NT2/D1 (cell line): ENCODE measurements at regions not wholly inside any gene's neighbourhood (a gene's known extent, or its start where the extent isn't known, plus 50 kb on each side); places are given as distances from the start of the nearest gene placed in this dataset.

Experiments used
- SUZ12 ChIP-seq: IDR thresholded peaks from 2 replicates; pipeline ENCODE4 v1.6.1; 2011; ENCODE audit not compliant: insufficient read length, insufficient read depth; ENCODE audit errors: extremely low read depth
- YY1 ChIP-seq: IDR thresholded peaks from 2 replicates; pipeline ENCODE4 v1.6.1; 2011; ENCODE audit not compliant: insufficient read length, insufficient read depth

DNA sequence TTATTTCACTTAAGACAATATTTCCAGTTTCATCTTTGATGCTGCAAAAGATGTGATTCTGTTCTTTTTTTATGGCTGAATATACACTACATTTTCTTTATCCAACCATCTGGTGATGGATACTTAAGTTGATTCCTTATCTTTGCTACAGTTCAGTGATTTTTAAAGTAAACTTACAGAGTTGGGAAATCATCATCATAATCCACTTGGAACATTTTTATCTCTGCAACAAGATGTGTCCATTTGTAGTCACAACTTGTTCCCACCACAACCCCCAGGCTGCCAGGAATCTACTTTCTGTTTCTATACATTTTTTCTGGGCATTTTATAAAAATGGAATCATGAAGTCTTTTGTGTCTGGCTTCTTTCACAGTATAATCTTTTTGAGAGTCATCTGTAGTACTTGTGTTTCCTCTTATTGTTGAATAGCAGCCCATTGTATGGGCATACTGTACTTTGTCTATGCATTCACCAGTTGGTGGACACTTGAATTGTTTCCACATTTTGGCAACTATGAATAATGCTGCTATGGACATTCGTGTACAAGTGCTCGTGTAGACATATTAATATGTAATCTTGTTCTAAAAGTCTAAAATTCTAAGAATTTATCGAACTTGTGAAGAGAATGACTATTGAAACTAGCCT is 212.5 kb upstream of the DDHD1 start:
- TF ChIP-seq YY1, result no peak
- no peak for TF ChIP-seq SUZ12
